Lower lobe of right lung (tissue), 2 donors: ENCODE measurements at regions not wholly inside any gene's neighbourhood (a gene's known extent, or its start where the extent isn't known, plus 50 kb on each side); places are given as distances from the start of the nearest gene placed in this dataset.
"Not testable (repeated sequence)": the region's sequence is repeated elsewhere in the genome, so short reads cannot be mapped to it uniquely, and the experiment has no call there.

ENCODE experiments used
- ATAC-seq, 2 donors: fragments of 200-7000 bp; cut with Tn5 transposase; one replicate each; pipeline ENCODE4 v1.9.1; 2020 to 2022; ENCODE audit warnings: mild to moderate bottlenecking in 2 of 2, moderate library complexity in 2 of 2
- DNase-seq: peaks from one replicate; pipeline ENCODE4 v3.0.0-alpha.2; 2020
- H3K27ac ChIP-seq: fragments of 200-600 bp; one replicate; pipeline ENCODE4 v1.8.0; 2022
- H3K27me3 ChIP-seq: fragments of 200-600 bp; one replicate; pipeline ENCODE4 v1.8.0; 2022; ENCODE audit warnings: low read depth
- H3K36me3 ChIP-seq: fragments of 200-600 bp; one replicate; pipeline ENCODE4 v1.8.0; 2022; ENCODE audit warnings: mild to moderate bottlenecking
- H3K4me1 ChIP-seq: fragments of 200-600 bp; one replicate; pipeline ENCODE4 v1.8.0; 2022
- H3K4me3 ChIP-seq: fragments of 200-600 bp; one replicate; pipeline ENCODE4 v1.8.0; 2022; ENCODE audit warnings: mild to moderate bottlenecking
- H3K9me3 ChIP-seq: fragments of 200-600 bp; one replicate; pipeline ENCODE4 v1.8.0; 2022
- CTCF ChIP-seq: fragments of 200-600 bp; IDR thresholded peaks from one replicate; pipeline ENCODE4 v1.8.0; 2022; ENCODE audit warnings: antibody characterized with exemption, mild to moderate bottlenecking
- intact Hi-C: fragments of 100-400 bp; cut with DNase I; formaldehyde crosslinking; loops from one replicate; pipeline ENCODE4 v1.11.0; 2022
- donor health status: DM: no; HTN: yes; CAD: no; lungs with severe emphysema.

- no peak for DNase-seq
- H3K4me3 ChIP-seq, result no peak overlapping the region
- no peak overlapping the region for H3K27ac ChIP-seq
- H3K9me3 ChIP-seq, result no peaks in the 10 kb centered on the region
- TF ChIP-seq CTCF, result no peak
- no peaks in the 10 kb centered on the region for H3K36me3 ChIP-seq
- intact Hi-C loops, result no loop called here
- no peak for ATAC-seq
- H3K27me3 ChIP-seq, result no peaks in the 10 kb centered on the region
- H3K4me1 ChIP-seq, result no peaks in the 10 kb centered on the region
These were observed 62.0 kb upstream of the LOC128125822 start for GRCh38 chr6:63510353-63510686.

- Histone ChIP-seq H3K36me3 (no peaks in the 10 kb centered on the region), H3K4me1 (no peaks in the 10 kb centered on the region), H3K27ac (no peak overlapping the region), H3K4me3 (no peak overlapping the region), H3K9me3 (no peaks in the 10 kb centered on the region), H3K27me3 (no peaks in the 10 kb centered on the region)
- no peak for DNase-seq
- ATAC-seq, result no peak
- TF ChIP-seq CTCF, result no peak
- intact Hi-C loops, result no loop called here
These were observed 61.4 kb upstream of the LOC128125822 start for GRCh38 chr6:63510849-63511248.

GRCh38 chr6:63514488-63515173, 57.6 kb upstream of the LOC128125822 start:
- H3K9me3 ChIP-seq, result no peaks in the 10 kb centered on the region
- ATAC-seq (peak; percentile 23 to 42), DNase-seq (no peak)
- no peak overlapping the region for H3K4me3 ChIP-seq
- no peaks in the 10 kb centered on the region for H3K27me3 ChIP-seq
- H3K27ac ChIP-seq, result no peak overlapping the region
- no peaks in the 10 kb centered on the region for H3K4me1 ChIP-seq
- intact Hi-C loops, result no loop called here
- H3K36me3 ChIP-seq, result no peaks in the 10 kb centered on the region
- TF ChIP-seq CTCF, result no peak

GRCh38 chr6:63515227-63515626, 57.1 kb upstream of the LOC128125822 start:
- H3K36me3 ChIP-seq, ATAC-seq, H3K4me1 ChIP-seq, H3K9me3 ChIP-seq, H3K27me3 ChIP-seq, intact Hi-C loops, DNase-seq, H3K27ac ChIP-seq, H3K4me3 ChIP-seq: not testable (repeated sequence)

- no peak for DNase-seq
- no peak overlapping the region for H3K4me3 ChIP-seq
- ATAC-seq, result peak; percentile 87 to 90
- intact Hi-C loops, result no loop called here
- H3K9me3 ChIP-seq, result no peaks in the 10 kb centered on the region
- TF ChIP-seq CTCF, result no peak
- no peaks in the 10 kb centered on the region for H3K4me1 ChIP-seq
- H3K36me3 ChIP-seq, result no peaks in the 10 kb centered on the region
- peak overlapping the region; percentile 19 for H3K27ac ChIP-seq
- no peaks in the 10 kb centered on the region for H3K27me3 ChIP-seq
These were observed 55.9 kb upstream of the LOC128125822 start for GRCh38 chr6:63516186-63516944.

GRCh38 chr6:63517221-63517620, 55.1 kb upstream of the LOC128125822 start:
- H3K27ac ChIP-seq, result peak overlapping the region; percentile 19
- intact Hi-C loops, result no loop called here
- no peaks in the 10 kb centered on the region for H3K27me3 ChIP-seq
- DNase-seq (no peak), ATAC-seq (peak in 1 of 2 donors; percentile 13)
- no peaks in the 10 kb centered on the region for H3K9me3 ChIP-seq
- no peak overlapping the region for H3K4me3 ChIP-seq
- TF ChIP-seq CTCF, result no peak
- no peaks in the 10 kb centered on the region for H3K4me1 ChIP-seq
- H3K36me3 ChIP-seq, result no peaks in the 10 kb centered on the region
